ENCODE measurements at regions not wholly inside any gene's neighbourhood (a gene's known extent, or its start where the extent isn't known, plus 50 kb on each side); places are given as distances from the start of the nearest gene placed in this dataset.

DNA sequence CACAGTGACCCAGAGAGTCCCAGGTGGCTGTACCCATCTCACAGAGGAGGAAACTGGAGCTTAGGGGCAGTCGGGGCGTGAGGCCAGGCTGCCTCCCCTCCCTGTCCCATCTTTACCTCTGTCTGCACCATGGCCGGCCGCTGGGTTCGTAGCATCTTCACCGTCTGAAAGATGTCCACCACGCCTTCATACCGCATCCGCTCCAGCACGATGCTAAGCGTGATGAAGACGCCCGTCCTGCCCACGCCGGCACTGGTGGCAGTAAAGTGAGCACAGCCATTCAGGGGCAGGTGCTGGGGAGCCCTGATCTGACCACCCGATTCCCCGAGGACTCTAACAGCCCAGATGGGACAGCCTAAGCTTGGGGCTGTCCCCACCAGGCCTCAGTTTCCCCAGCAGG, 132.8 kb downstream of the PTPRS start:
- no peak for TF ChIP-seq CTCF (IDR thresholded peaks at IDR 0.05)
- no peak for TF ChIP-seq EZH2 (IDR thresholded peaks at IDR 0.05; ENCODE audit: borderline replicate concordance, insufficient read depth, low read depth, low read length, poor library complexity, severe bottlenecking)
